Astrocyte of the spinal cord (primary cell): ENCODE measurements at regions not wholly inside any gene's neighbourhood (a gene's known extent, or its start where the extent isn't known, plus 50 kb on each side); places are given as distances from the start of the nearest gene placed in this dataset.

Source experiments
- DNase-seq: peaks from one replicate; pipeline ENCODE4 v3.0.0; 2011; ENCODE audit warnings: low read depth, low spot score
- H3K4me3 ChIP-seq: 2 replicates; pipeline ENCODE4 v1.5.1; 2011; ENCODE audit warnings: low read depth, mild to moderate bottlenecking, low read length, moderate library complexity
- in situ Hi-C: cut with HindIII; loops from 2 replicates; pipeline ENCODE4 v1.10.0; 2017; ENCODE audit warnings: low sequenced_read_pairs
- TF ChIP-seq, protein P1 (sequence below): IDR thresholded peaks from 2 replicates; pipeline ENCODE4 v1.5.1; 2012; ENCODE audit warnings: low read depth, mild to moderate bottlenecking, low read length, inconsistent platforms

GRCh38 chr10:71133710-71134686, 78.4 kb upstream of the UNC5B start:
- DNase-seq, result no peak
- TF ChIP-seq, protein P1, sequence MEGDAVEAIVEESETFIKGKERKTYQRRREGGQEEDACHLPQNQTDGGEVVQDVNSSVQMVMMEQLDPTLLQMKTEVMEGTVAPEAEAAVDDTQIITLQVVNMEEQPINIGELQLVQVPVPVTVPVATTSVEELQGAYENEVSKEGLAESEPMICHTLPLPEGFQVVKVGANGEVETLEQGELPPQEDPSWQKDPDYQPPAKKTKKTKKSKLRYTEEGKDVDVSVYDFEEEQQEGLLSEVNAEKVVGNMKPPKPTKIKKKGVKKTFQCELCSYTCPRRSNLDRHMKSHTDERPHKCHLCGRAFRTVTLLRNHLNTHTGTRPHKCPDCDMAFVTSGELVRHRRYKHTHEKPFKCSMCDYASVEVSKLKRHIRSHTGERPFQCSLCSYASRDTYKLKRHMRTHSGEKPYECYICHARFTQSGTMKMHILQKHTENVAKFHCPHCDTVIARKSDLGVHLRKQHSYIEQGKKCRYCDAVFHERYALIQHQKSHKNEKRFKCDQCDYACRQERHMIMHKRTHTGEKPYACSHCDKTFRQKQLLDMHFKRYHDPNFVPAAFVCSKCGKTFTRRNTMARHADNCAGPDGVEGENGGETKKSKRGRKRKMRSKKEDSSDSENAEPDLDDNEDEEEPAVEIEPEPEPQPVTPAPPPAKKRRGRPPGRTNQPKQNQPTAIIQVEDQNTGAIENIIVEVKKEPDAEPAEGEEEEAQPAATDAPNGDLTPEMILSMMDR, result no peak
- in situ Hi-C loops, result no loop called here
- H3K4me3 ChIP-seq, result no peak overlapping the region

- TF ChIP-seq, protein P1, result no peak
- in situ Hi-C loops, result no loop called here
- H3K4me3 ChIP-seq, result no peak overlapping the region
- DNase-seq, result no peak
Observed at GRCh38 chr10:71134732-71135211, 77.6 kb upstream of the UNC5B start.

- in situ Hi-C loops, result no loop called here
- TF ChIP-seq, protein P1, result no peak
- no peak overlapping the region for H3K4me3 ChIP-seq
- DNase-seq, result no peak
Observed at GRCh38 chr10:71135236-71135635, 77.1 kb upstream of the UNC5B start.

- in situ Hi-C loops, result no loop called here
- TF ChIP-seq, protein P1, result no peak
Observed at GRCh38 chr10:71136036-71136721, 76.2 kb upstream of the UNC5B start.

DNA sequence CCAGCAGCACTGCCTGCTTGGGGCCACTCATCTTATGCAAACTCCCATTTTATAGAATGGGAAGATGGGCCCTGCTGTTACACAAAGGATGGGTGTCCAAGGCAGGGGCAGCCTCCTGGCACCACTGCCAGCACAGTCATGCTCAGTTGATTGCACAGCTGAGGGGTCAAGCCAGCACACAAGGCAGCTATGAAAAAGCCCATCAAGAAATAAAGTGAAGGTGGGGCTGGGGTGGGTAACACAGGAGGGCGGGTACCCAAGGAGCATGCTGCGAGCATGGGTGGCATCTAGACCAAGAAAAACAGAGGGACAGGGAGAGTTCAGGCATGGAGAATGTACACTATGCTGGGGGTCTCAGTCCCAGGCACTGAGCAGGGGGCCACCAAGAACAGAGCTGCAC, 74.7 kb upstream of the UNC5B start:
- no peak for DNase-seq
- TF ChIP-seq, protein P1, result no peak
- H3K4me3 ChIP-seq, result no peak overlapping the region
- in situ Hi-C loops, result no loop called here

More at GRCh38 chr10:71136036-71136721, 76.2 kb upstream of the UNC5B start:
- no peak overlapping the region for H3K4me3 ChIP-seq
- DNase-seq, result no peak

DNA sequence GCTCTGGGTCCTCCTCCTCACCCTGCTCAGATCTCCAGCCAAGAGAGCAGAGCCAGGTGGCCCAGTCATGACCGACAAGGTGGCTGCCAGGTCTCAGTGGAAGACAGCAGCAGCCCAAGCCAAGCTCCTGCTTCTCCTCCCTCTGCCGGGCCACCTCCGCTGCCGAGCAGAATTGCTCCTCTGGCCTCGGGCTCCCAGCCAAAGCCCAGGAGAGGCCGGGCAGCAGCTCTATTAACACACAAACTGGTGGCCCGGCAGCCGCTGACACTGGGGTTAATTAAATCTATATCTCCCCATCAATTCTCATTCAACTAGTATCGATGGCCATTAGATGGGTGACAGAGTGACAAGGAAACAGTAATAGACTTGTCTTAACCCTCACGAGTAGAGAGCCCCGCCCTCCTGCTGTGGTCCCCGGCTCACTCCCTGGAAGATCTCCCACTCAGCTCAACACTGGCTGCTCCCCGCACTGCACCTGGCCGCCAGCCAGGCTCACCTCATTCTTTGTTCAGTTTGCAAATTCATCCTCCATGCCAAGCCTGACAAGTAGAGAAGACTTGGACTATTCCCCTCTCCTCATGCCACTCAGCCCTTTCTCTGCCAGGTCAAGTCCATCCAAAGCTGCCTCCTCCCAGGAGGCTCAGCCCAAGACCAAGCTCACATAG, 74.1 kb upstream of the UNC5B start:
- TF ChIP-seq, protein P1, result no peak
- no peak for DNase-seq
- in situ Hi-C loops, result no loop called here
- H3K4me3 ChIP-seq, result no peak overlapping the region
